ENCODE measurements at regions not wholly inside any gene's neighbourhood (a gene's known extent, or its start where the extent isn't known, plus 50 kb on each side); places are given as distances from the start of the nearest gene placed in this dataset.

- TF ChIP-seq GATA3 (IDR thresholded peaks at IDR 0.05; ENCODE audit: low read depth, low read length): no peak
- no peak for TF ChIP-seq GATA2 (IDR thresholded peaks at IDR 0.05; ENCODE audit: low read depth, low read length)
Observed at GRCh38 chr5:125283372-125283771, 536.9 kb upstream of the ZNF608 start.

All from SH-SY5Y (cell line).